CD4-positive, alpha-beta T cell treated with Interleukin-10 for 1 hour (primary cell): ENCODE measurements at regions not wholly inside any gene's neighbourhood (a gene's known extent, or its start where the extent isn't known, plus 50 kb on each side); places are given as distances from the start of the nearest gene placed in this dataset.

Source experiments
- DNase-seq: peaks from one replicate; pipeline ENCODE4 v3.0.0-alpha.2; 2020

DNA sequence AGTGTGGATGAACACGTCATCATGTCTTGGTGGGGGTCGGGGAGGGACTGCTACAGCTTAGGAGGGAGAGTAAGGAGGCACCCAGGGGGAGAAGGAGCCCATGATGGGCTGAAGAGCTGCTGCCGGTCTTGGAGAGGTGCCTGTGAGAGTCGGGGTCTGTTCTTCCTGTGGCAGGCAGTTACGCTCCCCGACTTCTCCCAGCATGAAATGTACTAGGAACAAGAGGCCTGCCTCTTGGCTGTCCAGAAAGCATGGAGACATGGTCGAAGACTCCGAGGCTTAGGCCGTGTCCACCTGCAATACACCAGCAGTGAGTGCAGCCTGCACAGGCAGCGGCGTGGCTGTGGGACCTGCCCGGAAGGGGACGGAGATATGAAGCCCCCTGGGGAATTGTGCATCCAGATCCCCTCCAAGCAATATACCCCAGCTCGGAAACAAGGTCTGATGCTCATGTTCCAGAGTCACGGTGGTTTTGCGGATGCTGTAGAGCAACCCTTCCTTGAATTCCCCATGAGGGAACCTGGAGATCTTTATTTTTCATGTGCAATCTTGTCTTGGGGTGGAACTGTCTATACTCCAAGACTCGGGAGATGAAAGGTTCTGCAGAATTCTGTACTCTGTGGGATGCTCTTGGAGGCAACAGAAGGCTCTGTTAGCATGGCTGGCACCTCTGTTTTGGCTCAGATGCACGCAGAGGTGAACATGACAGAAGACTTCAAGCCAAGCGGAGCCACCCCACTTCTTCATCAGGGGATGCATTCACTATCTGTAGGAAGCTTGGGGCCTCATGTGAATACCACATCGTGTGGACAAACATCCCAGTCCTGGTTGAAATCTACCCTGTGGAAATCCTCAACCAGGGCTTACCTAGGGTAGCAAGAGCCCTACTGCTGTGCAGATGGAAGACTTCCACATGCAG lies 374.9 kb upstream of the IRX4 start:
- no peak for DNase-seq

DNA sequence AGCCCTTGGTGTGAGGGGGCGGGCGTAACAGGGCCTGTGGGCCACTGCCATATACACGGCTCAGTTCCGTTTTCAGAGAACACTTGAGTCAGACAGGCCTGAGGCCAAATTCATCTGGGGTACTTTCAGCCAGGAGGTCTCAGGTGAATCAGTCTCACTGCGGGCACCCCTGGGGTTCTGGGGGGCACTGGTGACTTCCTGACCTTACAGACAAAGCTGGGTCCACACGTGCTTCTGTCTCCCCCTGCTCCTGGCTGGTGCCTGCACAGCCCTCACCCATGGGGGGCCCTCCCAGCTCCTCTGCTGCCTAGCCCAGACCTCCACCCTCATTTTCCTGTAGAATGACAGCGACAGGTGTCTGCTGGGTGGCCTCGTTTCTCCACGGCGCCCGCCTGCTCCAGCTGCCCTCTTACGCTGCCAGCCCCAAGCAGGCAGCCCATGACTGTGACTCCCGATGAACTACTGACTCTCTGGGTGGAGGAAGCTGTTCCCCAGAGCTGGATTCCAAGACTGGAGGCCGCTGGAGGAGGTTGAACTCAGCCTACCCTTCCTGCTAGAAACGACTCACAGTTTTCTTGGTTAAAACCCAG lies 374.1 kb upstream of the IRX4 start:
- no peak for DNase-seq

DNA sequence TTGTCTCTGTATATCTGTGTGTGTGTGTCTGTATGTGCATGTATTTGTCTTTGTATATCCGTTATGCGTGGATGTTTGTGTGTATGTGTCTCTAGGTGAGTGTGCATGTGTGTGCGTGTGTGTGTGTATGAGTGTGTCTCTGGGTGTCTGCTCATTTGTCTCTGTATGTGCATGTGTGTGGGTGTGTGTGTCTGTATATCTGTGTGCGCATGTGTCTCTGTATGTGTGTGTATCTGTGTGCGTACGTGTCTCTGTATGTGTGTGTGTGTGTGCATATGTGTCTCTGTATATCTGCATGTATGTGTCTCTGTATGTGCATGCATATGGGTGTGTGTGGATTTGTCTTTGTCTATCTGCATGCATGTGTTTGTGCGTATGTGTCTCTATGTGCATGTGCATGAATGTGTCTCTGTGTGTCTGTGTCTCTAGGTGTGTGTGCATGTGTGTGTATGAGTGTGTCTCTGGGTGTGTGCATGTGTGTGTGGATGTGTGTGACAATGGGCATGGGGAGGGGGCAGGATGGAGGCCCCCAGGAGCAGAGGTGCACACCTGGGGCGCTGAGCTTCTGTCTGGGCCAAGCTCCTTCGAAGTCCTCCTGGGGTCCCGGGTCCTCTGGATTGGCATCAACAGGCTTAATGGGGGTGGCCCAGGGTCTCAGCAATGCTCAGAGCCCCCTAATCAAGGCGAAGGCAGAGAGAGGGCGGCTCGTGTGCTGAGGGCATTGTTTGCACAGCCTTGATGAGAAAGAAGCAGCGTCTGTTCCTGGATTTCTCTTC lies 373.4 kb upstream of the IRX4 start:
- DNase-seq: no peak

DNA sequence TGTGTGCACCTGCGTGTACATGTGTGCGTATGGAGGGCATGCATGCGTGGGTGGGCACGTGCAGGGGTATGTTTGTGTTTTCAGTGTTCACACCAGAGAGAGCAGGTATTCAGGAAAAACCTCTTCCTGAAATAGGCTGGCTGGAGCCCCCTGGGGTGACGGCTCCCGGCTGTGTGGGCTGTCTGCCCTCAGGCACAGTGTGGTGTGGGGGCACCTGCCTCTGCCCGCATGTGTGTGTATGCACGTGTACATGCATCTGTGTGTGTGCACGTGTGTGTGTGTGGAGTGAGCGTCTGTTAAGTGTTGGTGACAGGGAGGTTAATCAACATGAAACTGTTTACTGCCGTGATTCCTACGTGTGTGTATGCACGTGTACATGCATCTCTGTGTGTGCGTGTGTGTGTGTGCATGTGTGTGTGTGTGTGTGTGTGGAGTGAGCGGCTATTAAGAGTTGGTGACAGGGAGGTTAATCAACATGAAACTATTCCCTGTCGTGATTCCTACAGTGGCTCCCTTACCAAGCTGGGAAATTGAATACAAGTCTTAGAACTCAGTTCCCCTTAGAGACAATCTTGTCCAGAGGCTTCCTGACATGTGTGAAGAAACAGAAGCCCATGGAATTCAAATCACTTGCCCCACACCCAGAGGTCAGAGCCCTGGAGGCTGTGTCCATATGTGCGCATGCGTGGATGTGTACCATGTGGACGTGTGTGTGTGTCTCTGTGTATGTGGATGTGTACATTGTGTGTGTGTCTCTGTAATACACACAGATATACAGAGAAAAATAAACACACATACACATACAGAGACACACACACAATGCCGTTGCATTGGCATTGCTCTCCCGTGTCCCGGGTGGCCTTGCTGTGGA lies 372.4 kb upstream of the IRX4 start:
- DNase-seq: no peak

DNA sequence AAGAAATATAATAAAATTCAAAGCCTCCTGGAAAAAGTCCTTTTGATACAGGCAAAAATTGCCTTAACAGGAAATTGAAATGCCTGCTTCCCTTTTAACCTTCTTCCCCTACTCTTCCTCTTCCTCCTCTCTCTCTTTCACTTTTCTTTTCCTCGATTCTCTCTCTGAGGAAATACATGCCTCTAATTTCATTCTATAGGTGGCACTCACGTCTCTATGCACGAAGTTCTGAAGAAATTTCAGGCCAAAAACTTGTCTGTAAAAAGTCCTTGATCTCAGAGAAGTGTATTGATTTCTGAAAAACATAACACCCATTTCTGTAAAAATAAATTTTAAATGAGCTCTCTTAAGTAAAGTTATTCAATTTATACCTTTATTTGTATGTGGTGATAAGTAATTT lies 371.7 kb upstream of the IRX4 start:
- DNase-seq: no peak

DNA sequence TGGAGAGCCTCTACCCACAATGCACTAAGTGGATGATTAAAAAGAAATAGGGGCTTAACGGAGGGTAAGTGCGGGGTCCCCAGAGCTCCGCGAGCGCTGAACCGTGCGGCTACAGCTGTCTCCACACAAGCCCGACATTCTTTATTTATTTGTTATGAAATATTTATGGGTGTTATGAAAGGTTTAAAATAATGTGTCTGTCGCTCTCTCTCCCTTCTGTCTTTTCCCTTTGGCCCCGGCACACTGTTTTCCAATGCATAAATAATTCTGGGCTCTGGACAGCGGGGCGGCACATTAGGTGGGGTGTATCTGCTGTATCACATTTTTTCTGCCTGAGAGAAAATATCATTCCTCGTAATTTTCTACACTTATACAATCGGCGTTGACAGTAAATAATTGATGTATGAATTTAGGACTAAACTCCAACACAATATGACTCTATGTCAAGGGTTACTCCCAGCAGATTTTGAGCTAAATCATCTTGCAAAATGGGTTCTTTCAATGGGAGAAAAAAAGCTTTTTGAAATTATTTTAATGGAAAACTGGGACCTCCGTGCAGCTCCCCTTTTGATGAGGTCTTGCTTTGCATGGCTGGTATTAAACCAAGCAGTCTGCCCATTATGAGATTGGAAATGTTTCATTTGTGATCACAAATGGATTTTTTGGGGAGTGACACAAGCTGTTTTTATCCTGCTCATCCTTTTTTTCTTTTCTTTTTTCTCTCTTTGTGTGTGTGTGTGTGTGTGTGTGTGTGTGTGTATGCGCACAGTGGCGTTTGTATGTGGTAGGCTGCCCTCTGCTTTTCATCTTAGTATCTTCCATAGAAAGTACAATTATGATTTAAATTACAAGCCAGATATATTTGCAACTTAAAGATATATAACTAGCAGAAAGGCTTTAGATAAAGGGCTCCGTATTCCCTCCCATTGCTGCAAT lies 370.6 kb upstream of the IRX4 start:
- no peak for DNase-seq

DNA sequence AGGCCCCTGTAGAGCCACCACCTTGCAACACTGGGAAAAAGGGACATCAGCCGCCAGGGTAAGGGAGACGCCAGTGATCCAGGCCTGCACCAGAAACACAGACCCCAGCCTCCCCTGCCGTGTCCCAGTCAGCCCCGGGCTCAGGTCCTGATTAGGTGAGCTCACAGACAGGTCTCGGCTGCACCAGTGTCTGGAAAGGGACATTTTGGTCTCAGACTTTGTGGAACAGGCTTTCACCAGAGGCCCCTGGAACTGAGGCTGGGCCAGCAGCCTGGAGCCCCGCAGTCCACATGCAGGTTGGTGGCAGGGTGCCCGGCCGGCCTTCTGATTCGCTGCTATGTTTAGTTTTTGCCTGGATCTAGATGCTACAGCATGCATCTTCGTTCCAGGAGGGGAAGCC lies 369.0 kb upstream of the IRX4 start:
- DNase-seq: no peak

DNA sequence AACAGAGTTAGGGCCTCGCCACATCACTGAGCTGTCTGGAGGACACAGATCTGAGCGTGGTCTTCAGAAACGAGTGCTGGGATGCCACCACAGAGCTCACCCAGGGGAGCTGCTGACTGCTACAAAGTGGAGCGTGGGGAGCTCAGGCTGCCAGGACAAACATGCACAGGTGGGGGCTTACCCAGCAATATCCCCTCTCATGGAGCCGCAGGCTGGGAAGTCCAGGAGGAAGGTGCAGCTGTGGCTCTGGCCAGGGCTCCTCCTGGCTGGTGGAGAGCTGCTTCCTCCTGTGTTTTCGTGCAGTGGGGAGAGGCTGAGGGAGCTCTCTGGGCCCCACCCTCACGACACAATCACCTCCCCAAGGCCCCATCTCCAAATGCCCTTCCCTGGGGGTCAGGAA lies 368.6 kb upstream of the IRX4 start:
- DNase-seq: no peak

DNA sequence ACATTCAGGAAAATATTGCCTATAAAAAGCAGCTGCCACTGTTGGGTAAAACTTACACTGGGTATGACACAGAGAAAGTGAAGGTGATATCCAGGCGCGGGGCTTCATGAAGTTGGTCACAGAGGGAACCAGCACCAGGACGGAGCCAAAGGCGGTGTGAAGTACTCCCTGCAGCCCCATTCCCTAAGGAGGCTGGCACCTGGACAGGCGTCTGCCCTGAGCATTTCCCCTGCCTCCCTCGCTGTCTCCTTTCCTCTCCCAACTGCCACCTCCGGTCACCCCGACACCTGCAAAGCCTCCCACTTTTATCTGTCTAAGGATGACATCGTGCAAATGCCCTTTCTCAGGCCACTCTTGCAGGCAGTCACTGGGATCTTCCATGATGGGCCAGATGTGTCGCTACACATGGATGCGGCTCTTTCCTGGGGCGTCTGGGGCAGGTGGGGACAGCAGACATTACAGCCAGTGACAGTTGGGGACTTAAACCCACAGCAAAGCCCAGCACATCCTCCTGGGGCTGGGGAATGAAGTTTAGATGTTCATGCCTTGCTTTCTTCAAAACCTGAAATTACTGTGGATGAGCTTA lies 367.7 kb upstream of the IRX4 start:
- DNase-seq: no peak

DNA sequence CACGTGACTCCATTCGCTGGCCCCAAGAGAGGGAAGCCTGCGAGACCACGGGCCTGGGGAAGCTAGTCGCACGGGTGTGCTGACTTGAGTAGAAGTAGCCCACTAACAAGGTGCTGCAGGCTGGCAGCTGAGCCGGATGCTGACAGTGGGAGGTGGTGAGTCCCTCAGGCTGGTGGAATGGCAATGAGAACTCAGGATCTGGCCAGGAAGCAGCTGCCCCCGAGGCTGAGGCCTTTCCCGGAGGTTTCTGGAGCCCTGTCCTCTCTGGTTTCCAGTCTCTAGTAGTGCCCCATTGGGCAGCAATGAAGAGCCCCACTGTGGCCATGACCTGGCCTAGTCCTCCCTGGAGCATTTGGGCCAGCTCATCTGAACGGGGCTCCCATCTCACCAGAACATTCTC lies 366.7 kb upstream of the IRX4 start:
- DNase-seq: no peak

DNA sequence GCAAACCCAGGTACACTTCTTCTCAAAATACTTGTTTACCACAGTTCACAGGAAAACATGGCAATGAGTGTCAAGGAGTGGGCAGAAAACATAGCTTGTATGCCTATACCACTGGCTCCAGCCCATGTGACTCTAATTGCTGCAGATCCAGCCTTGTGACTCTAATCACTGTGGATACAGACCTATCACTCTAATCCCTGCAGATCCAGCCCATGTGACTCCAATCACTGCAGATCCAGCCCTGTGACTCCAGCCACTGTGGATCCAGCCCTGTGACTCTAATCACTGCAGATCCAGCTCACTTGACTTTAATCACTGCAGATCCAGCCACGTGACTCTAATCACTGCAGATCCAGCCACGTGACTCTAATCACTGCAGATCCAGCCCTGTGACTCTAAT lies 366.3 kb upstream of the IRX4 start:
- no peak for DNase-seq

DNA sequence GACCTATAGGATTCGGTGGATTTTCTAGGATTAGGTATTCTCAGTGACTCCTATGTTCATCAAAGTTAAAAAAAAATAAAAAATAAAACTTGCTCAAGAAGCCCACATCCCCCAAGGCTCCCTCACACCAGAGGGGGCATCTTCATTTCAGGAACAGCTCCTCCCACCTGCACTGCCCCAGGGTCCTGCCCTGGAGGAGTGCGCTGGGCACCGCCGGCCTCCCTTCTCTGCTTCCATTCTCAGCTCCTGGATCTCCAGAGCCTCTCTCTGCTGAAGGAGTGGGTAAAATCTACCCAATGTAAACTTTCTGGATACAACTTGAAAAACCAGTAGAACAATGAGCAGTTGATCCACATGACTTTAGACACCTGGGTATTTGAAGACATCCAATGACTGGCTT lies 359.8 kb upstream of the IRX4 start:
- no peak for DNase-seq

DNA sequence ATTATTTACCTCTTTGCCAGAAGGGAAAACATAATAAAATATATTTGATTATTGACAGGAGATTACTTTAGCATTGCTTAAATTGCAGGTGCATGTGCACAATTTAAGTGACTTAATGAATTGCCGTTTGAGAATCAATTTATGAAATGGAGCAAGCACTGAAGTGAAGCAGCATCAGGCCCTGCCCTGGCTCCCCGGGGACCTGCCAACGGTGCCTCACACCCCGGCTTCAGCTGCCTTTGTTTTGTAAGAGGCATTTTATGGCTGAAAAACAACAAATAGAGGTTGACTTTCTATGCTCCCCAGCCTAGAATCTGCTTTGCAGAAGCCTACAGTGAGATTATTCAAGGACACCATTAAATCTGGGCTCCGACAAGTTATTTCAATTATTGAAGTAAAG lies 359.1 kb upstream of the IRX4 start:
- no peak for DNase-seq

DNA sequence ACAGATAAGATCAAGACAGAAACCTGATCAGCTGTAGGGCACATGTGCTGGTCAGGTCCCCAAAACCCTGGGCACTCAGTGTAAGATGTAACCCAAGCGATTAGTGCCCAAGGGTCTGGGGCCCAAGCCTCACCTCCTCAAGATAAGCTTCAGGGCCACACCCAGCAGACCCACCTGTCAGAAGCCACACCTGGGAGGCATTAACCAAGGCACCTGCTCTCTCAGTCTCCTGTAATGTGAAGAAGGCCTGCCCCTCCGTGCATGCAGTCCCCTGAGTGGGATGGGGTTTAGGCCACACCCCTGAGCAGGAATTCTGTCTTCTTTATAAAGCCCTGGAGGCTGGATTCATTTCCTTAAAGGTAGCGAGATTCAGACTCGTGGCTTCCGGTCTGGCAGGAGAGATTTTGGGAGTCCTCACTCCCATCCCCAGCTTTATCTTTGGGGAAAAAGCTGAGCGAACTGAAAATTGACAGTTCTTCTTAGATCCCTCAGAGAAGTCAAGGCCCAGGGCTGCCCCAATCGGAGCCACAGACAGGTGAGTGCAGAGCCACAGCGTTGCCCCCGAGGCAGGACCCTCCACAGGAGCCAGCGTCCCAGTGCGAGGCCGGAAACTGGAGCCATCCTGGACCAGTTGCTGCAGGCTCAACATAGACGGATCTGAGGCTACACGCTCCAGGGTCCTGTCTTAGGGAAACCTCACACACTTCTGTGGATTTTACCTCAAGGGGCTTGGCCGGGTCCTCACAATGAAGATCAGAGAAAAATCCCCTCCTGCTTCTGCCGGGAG lies 357.6 kb upstream of the IRX4 start:
- no peak for DNase-seq

DNA sequence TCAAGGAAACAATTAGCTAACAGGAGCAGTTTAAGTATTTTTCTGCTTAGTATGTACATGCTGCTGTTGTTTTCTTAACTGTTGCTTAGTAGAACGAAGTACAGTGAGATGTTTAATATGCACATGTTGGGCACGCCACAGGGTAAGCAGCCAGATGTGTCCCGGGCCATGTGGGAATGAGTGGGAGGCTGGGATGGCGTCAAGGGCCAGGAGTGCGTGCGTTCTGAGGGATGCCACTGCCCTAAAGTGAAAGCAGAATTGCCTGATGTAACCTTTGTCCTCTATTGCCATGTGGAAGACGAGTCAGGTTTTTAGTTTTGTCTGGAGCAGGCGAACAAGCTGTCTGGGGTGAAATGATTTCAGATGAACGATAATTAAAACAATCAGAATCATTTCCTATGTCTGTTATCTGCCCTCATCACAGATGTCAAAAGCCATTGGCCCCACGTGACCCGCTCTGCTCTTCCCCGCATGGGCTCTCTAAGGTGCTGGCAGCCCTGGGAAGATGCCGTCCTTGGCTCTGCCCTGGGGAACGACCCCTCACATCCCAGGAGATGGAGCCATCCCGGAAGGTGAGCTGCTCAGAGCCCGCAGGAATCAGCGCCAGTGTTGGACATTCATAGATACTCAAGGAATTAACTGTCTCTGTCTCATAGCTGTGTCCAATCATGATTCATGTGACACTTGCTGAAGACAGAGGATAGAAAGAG lies 356.6 kb upstream of the IRX4 start:
- no peak for DNase-seq

DNA sequence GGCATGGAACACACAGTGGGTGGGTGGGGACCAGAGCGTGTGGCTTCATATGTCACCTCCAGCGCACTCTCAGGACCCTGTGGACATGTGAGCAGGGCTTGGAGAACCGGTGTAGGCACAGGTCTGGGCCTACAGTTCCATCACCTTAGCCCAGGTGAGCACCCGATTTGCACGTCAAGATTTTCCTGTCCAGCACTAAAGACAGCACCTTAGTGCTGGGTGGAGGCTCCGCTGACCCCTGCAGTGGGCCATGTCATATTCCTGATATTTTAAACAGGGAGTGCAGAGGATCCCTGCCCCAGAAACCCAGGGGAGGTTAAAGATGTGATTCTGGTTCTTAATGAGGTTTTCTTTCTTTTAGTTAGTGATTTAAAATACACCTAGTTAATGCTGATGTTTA lies 356.0 kb upstream of the IRX4 start:
- no peak for DNase-seq

DNA sequence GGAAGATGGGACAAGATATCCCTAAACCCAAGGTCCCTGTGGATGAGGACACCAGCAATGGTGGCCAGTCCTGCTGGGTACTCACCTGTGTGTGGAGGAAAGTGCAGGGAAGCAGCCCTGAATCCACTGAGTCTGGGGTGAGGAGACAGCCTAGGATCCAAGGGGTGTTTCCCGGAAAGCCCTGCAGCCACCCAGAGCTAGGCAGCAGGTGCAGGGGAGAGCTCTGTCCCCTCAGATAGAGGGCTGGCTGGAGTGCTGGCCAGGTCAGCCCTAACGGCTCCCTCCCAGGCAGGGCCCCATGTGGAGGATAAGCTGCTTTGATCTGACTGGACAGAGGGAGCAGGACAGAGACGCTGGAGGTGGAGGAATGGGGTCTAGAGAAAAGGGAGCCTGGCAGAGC lies 344.7 kb upstream of the IRX4 start:
- DNase-seq: no peak

DNA sequence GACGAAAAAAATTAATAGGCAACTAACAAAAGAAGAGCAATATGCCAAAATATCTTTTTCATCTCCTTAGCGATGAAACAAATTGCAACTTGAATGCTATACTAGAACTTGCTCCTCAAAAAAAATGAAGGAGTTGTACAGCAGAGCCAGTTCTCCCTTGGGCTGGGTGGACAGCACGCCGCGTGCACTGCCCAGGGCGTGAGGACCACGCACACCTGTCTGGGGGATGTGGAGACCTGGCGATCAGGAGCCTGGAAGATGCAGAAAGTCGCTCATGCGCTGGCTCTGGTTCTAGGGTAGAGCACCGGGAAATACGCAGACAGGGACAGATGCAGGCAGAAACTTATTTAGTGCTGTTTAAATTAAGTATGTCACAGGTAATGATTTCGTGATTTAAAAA lies 342.0 kb upstream of the IRX4 start:
- no peak for DNase-seq

DNA sequence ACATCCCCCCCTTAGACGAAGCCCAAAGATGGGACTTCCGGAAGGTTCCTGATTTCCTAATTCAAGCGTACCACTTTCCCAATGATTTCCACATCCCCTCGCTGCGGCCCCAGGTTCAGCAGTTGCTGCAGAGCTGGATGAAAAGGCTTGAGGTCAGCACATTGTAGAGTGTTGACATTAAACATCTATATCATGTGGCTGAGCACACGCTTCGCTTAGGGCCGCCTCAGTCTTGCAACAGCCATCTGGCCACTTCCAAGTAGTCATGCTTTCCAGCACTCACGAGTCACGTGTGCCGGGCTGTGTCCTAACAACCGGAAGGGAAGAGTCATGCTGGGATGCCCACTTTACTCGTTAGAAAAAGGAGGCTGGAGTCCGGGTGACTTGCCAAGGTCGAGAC lies 340.6 kb upstream of the IRX4 start:
- DNase-seq: no peak
